Panc1 (cell line): ENCODE measurements at regions not wholly inside any gene's neighbourhood (a gene's known extent, or its start where the extent isn't known, plus 50 kb on each side); places are given as distances from the start of the nearest gene placed in this dataset.

Experiments
- POLR2AphosphoS5 ChIP-seq: IDR thresholded peaks from 2 replicates; pipeline ENCODE4 v1.6.1; 2012; ENCODE audit warnings: mild to moderate bottlenecking, low read depth, low read length, moderate library complexity
- TCF7L2 ChIP-seq: IDR thresholded peaks from 2 replicates; pipeline ENCODE4 v1.6.1; 2011; ENCODE audit warnings: mild to moderate bottlenecking, low read depth, low read length, inconsistent platforms
- TF ChIP-seq, protein P1 (sequence below): fragments of 450-650 bp; IDR thresholded peaks from 2 replicates; pipeline ENCODE4 v1.5.1; 2017; ENCODE audit warnings: mild to moderate bottlenecking
- TF ChIP-seq, protein P2 (sequence below), 2 experiments: IDR thresholded peaks; 2 replicates each; pipeline ENCODE4 v1.6.1; 2011 to 2012; ENCODE audit warnings: low read depth in 2 of 2, control low read depth in 1 of 2, low read length in 1 of 2, mild to moderate bottlenecking in 1 of 2, moderate library complexity in 1 of 2; ENCODE audit not compliant: insufficient read depth in 1 of 2

DNA sequence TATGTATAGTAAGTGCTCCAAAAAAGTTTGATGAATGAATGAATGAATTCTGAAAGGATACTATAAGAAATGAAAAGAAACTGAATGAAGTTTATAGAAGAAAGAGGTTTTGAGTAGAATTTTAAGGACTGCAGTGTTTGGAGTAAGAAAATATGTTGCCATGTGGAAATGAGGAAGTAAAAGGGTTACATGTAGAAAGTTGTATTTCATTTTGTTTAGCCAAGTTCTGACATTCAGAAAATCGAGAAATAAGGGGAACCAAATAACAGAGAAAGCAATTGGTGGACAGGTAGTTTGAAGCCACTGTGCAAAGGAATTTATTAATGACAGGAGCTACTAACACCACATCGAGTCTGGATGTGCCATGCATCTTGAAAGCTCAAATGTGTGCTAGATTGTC, 200.7 kb downstream of the SATB1 start:
- TF ChIP-seq, protein P1, sequence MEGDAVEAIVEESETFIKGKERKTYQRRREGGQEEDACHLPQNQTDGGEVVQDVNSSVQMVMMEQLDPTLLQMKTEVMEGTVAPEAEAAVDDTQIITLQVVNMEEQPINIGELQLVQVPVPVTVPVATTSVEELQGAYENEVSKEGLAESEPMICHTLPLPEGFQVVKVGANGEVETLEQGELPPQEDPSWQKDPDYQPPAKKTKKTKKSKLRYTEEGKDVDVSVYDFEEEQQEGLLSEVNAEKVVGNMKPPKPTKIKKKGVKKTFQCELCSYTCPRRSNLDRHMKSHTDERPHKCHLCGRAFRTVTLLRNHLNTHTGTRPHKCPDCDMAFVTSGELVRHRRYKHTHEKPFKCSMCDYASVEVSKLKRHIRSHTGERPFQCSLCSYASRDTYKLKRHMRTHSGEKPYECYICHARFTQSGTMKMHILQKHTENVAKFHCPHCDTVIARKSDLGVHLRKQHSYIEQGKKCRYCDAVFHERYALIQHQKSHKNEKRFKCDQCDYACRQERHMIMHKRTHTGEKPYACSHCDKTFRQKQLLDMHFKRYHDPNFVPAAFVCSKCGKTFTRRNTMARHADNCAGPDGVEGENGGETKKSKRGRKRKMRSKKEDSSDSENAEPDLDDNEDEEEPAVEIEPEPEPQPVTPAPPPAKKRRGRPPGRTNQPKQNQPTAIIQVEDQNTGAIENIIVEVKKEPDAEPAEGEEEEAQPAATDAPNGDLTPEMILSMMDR = no peak
- TF ChIP-seq POLR2AphosphoS5 = no peak
- TF ChIP-seq, protein P2, sequence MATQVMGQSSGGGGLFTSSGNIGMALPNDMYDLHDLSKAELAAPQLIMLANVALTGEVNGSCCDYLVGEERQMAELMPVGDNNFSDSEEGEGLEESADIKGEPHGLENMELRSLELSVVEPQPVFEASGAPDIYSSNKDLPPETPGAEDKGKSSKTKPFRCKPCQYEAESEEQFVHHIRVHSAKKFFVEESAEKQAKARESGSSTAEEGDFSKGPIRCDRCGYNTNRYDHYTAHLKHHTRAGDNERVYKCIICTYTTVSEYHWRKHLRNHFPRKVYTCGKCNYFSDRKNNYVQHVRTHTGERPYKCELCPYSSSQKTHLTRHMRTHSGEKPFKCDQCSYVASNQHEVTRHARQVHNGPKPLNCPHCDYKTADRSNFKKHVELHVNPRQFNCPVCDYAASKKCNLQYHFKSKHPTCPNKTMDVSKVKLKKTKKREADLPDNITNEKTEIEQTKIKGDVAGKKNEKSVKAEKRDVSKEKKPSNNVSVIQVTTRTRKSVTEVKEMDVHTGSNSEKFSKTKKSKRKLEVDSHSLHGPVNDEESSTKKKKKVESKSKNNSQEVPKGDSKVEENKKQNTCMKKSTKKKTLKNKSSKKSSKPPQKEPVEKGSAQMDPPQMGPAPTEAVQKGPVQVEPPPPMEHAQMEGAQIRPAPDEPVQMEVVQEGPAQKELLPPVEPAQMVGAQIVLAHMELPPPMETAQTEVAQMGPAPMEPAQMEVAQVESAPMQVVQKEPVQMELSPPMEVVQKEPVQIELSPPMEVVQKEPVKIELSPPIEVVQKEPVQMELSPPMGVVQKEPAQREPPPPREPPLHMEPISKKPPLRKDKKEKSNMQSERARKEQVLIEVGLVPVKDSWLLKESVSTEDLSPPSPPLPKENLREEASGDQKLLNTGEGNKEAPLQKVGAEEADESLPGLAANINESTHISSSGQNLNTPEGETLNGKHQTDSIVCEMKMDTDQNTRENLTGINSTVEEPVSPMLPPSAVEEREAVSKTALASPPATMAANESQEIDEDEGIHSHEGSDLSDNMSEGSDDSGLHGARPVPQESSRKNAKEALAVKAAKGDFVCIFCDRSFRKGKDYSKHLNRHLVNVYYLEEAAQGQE (IDR thresholded peaks at IDR 0.05; ENCODE audit: insufficient read depth in 1 of 2, low read depth in 2 of 2, low read length in 1 of 2) = no peak
- no peak for TF ChIP-seq TCF7L2
